Pons (tissue), 1 donor: ENCODE measurements at regions not wholly inside any gene's neighbourhood (a gene's known extent, or its start where the extent isn't known, plus 50 kb on each side); places are given as distances from the start of the nearest gene placed in this dataset.
"Not testable (repeated sequence)": the region's sequence is repeated elsewhere in the genome, so short reads cannot be mapped to it uniquely, and the experiment has no call there.

Experiments
- DNase-seq: peaks from one replicate; pipeline ENCODE4 v3.0.0-alpha.2; 2016; ENCODE audit warnings: low spot score

GRCh38 chr5:39968381-39968780, 543.6 kb upstream of the DAB2 start:
- DNase-seq = no peak

- DNase-seq = no peak
These were observed 530.4 kb upstream of the DAB2 start for GRCh38 chr5:39955156-39955555.

- no peak for DNase-seq
These were observed 526.3 kb upstream of the DAB2 start for GRCh38 chr5:39951070-39951469.

GRCh38 chr5:39948867-39949468, 524.2 kb upstream of the DAB2 start:
- peak; percentile 84 for DNase-seq

GRCh38 chr5:39948341-39948740, 523.6 kb upstream of the DAB2 start:
- DNase-seq = no peak

- no peak for DNase-seq
These were observed 522.9 kb upstream of the DAB2 start for GRCh38 chr5:39947657-39948056.

GRCh38 chr5:39946356-39947045, 521.7 kb upstream of the DAB2 start:
- no peak for DNase-seq

- no peak for DNase-seq
These were observed 521.1 kb upstream of the DAB2 start for GRCh38 chr5:39945870-39946269.

GRCh38 chr5:39943811-39944210, 519.0 kb upstream of the DAB2 start:
- DNase-seq = no peak

- DNase-seq = no peak
These were observed 517.8 kb upstream of the DAB2 start for GRCh38 chr5:39942606-39943005.

- no peak for DNase-seq
These were observed 516.6 kb upstream of the DAB2 start for GRCh38 chr5:39941416-39941815.

- DNase-seq = no peak
These were observed 510.1 kb upstream of the DAB2 start for GRCh38 chr5:39934830-39935229.

- no peak for DNase-seq
These were observed 508.3 kb upstream of the DAB2 start for GRCh38 chr5:39933061-39933460.

- no peak for DNase-seq
These were observed 503.9 kb upstream of the DAB2 start for GRCh38 chr5:39928709-39929108.

- no peak for DNase-seq
These were observed 495.1 kb upstream of the DAB2 start for GRCh38 chr5:39919876-39920275.

- DNase-seq = no peak
These were observed 488.1 kb upstream of the DAB2 start for GRCh38 chr5:39912906-39913305.

- not testable (repeated sequence) for DNase-seq
These were observed 482.6 kb upstream of the DAB2 start for GRCh38 chr5:39907267-39907951.

- DNase-seq = no peak
These were observed 481.4 kb upstream of the DAB2 start for GRCh38 chr5:39906146-39906545.

- DNase-seq = no peak
These were observed 480.6 kb upstream of the DAB2 start for GRCh38 chr5:39905356-39905755.

GRCh38 chr5:39902626-39903025, 477.8 kb upstream of the DAB2 start:
- no peak for DNase-seq

GRCh38 chr5:39898731-39899130, 474.0 kb upstream of the DAB2 start:
- DNase-seq = no peak

- no peak for DNase-seq
These were observed 471.9 kb upstream of the DAB2 start for GRCh38 chr5:39896706-39897105.

- DNase-seq = no peak
These were observed 471.3 kb upstream of the DAB2 start for GRCh38 chr5:39896104-39896503.
